OCI-LY1 (cell line): ENCODE measurements at regions not wholly inside any gene's neighbourhood (a gene's known extent, or its start where the extent isn't known, plus 50 kb on each side); places are given as distances from the start of the nearest gene placed in this dataset.

Experiments used
- H2AFZ ChIP-seq: fragments of 200-600 bp; sonication (generic), shearing (Covaris generic); 2 replicates; pipeline ENCODE4 v1.6.0; 2014; ENCODE audit warnings: antibody characterized with exemption, mild to moderate bottlenecking, low read length
- H3F3A ChIP-seq: fragments of 200-600 bp; sonication (generic), shearing (Covaris generic); 2 replicates; pipeline ENCODE4 v1.6.0; 2014; ENCODE audit warnings: mild to moderate bottlenecking, antibody characterized with exemption, low read length, moderate library complexity; ENCODE audit not compliant: insufficient read depth
- H3K27ac ChIP-seq: fragments of 200-600 bp; sonication (generic); 2 replicates; pipeline ENCODE4 v1.5.1; 2014; ENCODE audit warnings: low read length, mixed run types, mild to moderate bottlenecking, low read depth; ENCODE audit not compliant: poor library complexity, severe bottlenecking
- H3K27me3 ChIP-seq: fragments of 200-600 bp; sonication (generic); 2 replicates; pipeline ENCODE4 v1.6.0; 2014; ENCODE audit warnings: antibody characterized with exemption, mild to moderate bottlenecking, low read length, moderate library complexity; ENCODE audit not compliant: insufficient read depth
- H3K36me3 ChIP-seq: fragments of 200-600 bp; sonication (generic); 2 replicates; pipeline ENCODE4 v1.6.1; 2014; ENCODE audit warnings: mild to moderate bottlenecking, antibody characterized with exemption, low read length, moderate library complexity, mixed read lengths; ENCODE audit not compliant: insufficient read depth
- H3K4me1 ChIP-seq: fragments of 200-600 bp; sonication (generic); 2 replicates; pipeline ENCODE4 v1.5.1; 2014; ENCODE audit warnings: mild to moderate bottlenecking, low read length, moderate library complexity; ENCODE audit not compliant: insufficient read depth, severe bottlenecking
- H3K4me2 ChIP-seq: fragments of 200-600 bp; sonication (generic), shearing (Covaris generic); 2 replicates; pipeline ENCODE4 v1.6.1; 2014; ENCODE audit warnings: low read length
- H3K4me3 ChIP-seq: fragments of 200-600 bp; sonication (generic); 2 replicates; pipeline ENCODE4 v1.5.1; 2014; ENCODE audit warnings: low read length, low read depth, mild to moderate bottlenecking, mixed read lengths; ENCODE audit not compliant: poor library complexity, severe bottlenecking
- H3K79me2 ChIP-seq: fragments of 200-600 bp; shearing (Covaris generic); 2 replicates; pipeline ENCODE4 v1.6.1; 2016; ENCODE audit warnings: mixed run types, low read length, mixed read lengths; ENCODE audit not compliant: insufficient read depth
- H3K9ac ChIP-seq: fragments of 200-600 bp; sonication (generic), shearing (Covaris generic); 2 replicates; pipeline ENCODE4 v1.6.1; 2014; ENCODE audit warnings: mild to moderate bottlenecking, low read length, mixed read lengths
- H3K9me2 ChIP-seq: fragments of 200-600 bp; sonication (generic), shearing (Covaris generic); 2 replicates; pipeline ENCODE4 v1.6.1; 2014; ENCODE audit warnings: low read depth, mild to moderate bottlenecking, low read length, mixed read lengths
- H3K9me3 ChIP-seq: fragments of 200-600 bp; shearing (Covaris generic); 2 replicates; pipeline ENCODE4 v1.6.1; 2014; ENCODE audit warnings: low read length, mixed read lengths
- H4K20me1 ChIP-seq: fragments of 200-600 bp; sonication (generic), shearing (Covaris generic); 2 replicates; pipeline ENCODE4 v1.6.0; 2016; ENCODE audit warnings: mild to moderate bottlenecking, low read length; ENCODE audit not compliant: insufficient read depth
- CTCF ChIP-seq: fragments of 200-600 bp; sonication (generic), shearing (Covaris generic); IDR thresholded peaks from 2 replicates; pipeline ENCODE4 v1.5.1; 2017; ENCODE audit warnings: mild to moderate bottlenecking, antibody characterized with exemption, low read length, moderate library complexity, mixed read lengths
- EZH2 ChIP-seq: fragments of 200-600 bp; sonication (generic), shearing (Covaris generic); IDR thresholded peaks from 2 replicates; pipeline ENCODE4 v1.8.0; 2017; ENCODE audit warnings: borderline replicate concordance, mixed run types, mild to moderate bottlenecking, antibody characterized with exemption, low read length, moderate library complexity, mixed read lengths

- Histone ChIP-seq H3K9me3 (peaks cover 2% of the 10 kb centered on the region; the same call in 1 of the 2 replicates), H3K9me2 (no peaks in the 10 kb centered on the region), H2AFZ (0 out of 2 replicates have a peak overlapping the region, but pooled peaks have one; percentile 15), H3K9ac (peak overlapping the region; percentile 41), H3K27me3 (no peaks in the 10 kb centered on the region), H3K79me2 (no peaks in the 10 kb centered on the region), H3K4me3 (peak overlapping the region; percentile 12), H3F3A (no peaks in the 10 kb centered on the region), H4K20me1 (no peaks in the 10 kb centered on the region), H3K27ac (peak overlapping the region; percentile 91), H3K4me1 (peaks cover 50% of the 10 kb centered on the region), H3K4me2 (peak overlapping the region; percentile 55), H3K36me3 (no peaks in the 10 kb centered on the region)
- TF ChIP-seq EZH2 = no peak
- TF ChIP-seq CTCF = no peak
Observed at GRCh38 chr2:145692971-145693478, 1173.1 kb upstream of the ZEB2 start.

GRCh38 chr2:145691659-145692058 is 1171.7 kb upstream of the ZEB2 start:
- no peak for TF ChIP-seq EZH2
- TF ChIP-seq CTCF = no peak
- H3K4me3 ChIP-seq = no peak overlapping the region
- H3K4me1 ChIP-seq = peaks cover 64% of the 10 kb centered on the region
- no peaks in the 10 kb centered on the region for H3F3A ChIP-seq
- H3K9ac ChIP-seq = no peak overlapping the region
- no peaks in the 10 kb centered on the region for H3K9me2 ChIP-seq
- no peaks in the 10 kb centered on the region for H3K27me3 ChIP-seq
- no peaks in the 10 kb centered on the region for H3K79me2 ChIP-seq
- H3K9me3 ChIP-seq = peaks cover 2% of the 10 kb centered on the region; the same call in 1 of the 2 replicates
- no peaks in the 10 kb centered on the region for H3K36me3 ChIP-seq
- no peaks in the 10 kb centered on the region for H4K20me1 ChIP-seq
- H3K4me2 ChIP-seq = no peak overlapping the region
- H2AFZ ChIP-seq = peak overlapping the region; percentile 4; the same call in 1 of the 2 replicates
- peak overlapping the region; percentile 91 for H3K27ac ChIP-seq

GRCh38 chr2:145690183-145690778 is 1170.4 kb upstream of the ZEB2 start:
- H3K4me1 ChIP-seq = peaks cover 65% of the 10 kb centered on the region
- no peaks in the 10 kb centered on the region; the same call in 1 of the 2 replicates for H3K9me3 ChIP-seq
- H3K9me2 ChIP-seq = no peaks in the 10 kb centered on the region
- no peaks in the 10 kb centered on the region for H3K27me3 ChIP-seq
- no peak for TF ChIP-seq EZH2
- no peak for TF ChIP-seq CTCF
- no peaks in the 10 kb centered on the region for H3F3A ChIP-seq
- peak overlapping the region; percentile 10 for H3K27ac ChIP-seq
- no peak overlapping the region for H2AFZ ChIP-seq
- H3K4me2 ChIP-seq = no peak overlapping the region
- H3K79me2 ChIP-seq = no peaks in the 10 kb centered on the region
- H3K9ac ChIP-seq = no peak overlapping the region
- no peaks in the 10 kb centered on the region for H3K36me3 ChIP-seq
- no peaks in the 10 kb centered on the region for H4K20me1 ChIP-seq
- H3K4me3 ChIP-seq = no peak overlapping the region
